Heart left ventricle (tissue), 16 donors: ENCODE measurements at regions not wholly inside any gene's neighbourhood (a gene's known extent, or its start where the extent isn't known, plus 50 kb on each side); places are given as distances from the start of the nearest gene placed in this dataset.

ENCODE experiments used
- ATAC-seq, 4 donors: fragments of 200-7000 bp; cut with Tn5 transposase; one replicate each; pipeline ENCODE4 v1.9.1; 2020 to 2022; ENCODE audit warnings: moderate library complexity in 4 of 4, mild to moderate bottlenecking in 3 of 4, moderate number of reproducible peaks in 1 of 4
- DNase-seq, 5 donors: peaks; one replicate each; pipeline ENCODE4 v3.0.0-alpha.2; 2020
- H3K27ac ChIP-seq, 12 donors: fragments of 200-600 bp; sonication (generic) in 4 of 12; one replicate each; pipeline versions ENCODE4 v1.5.0 to v1.8.0; 2016 to 2022; ENCODE audit warnings: mild to moderate bottlenecking in 2 of 12
- H3K27me3 ChIP-seq, 9 donors: fragments of 200-600 bp; sonication (generic) in 2 of 9; one replicate each; pipeline versions ENCODE4 v1.5.1 to v1.8.0; 2016 to 2022; ENCODE audit warnings: mild to moderate bottlenecking in 3 of 9
- H3K36me3 ChIP-seq, 9 donors: fragments of 200-600 bp; sonication (generic) in 2 of 9; one replicate each; pipeline versions ENCODE4 v1.5.0 to v1.8.0; 2018 to 2022; ENCODE audit warnings: mild to moderate bottlenecking in 2 of 9
- H3K4me1 ChIP-seq, 12 donors: fragments of 200-600 bp; sonication (generic) in 4 of 12; one replicate each; pipeline versions ENCODE4 v1.5.0 to v1.8.0; 2016 to 2022; ENCODE audit warnings: mild to moderate bottlenecking in 3 of 12
- H3K4me3 ChIP-seq, 12 donors: fragments of 200-600 bp; sonication (generic) in 4 of 12; one replicate each; pipeline versions ENCODE4 v1.5.0 to v1.8.0; 2017 to 2022; ENCODE audit warnings: mild to moderate bottlenecking in 9 of 12, moderate library complexity in 4 of 12
- H3K9me3 ChIP-seq, 12 donors: fragments of 200-600 bp; sonication (generic) in 4 of 12; one replicate each; pipeline versions ENCODE4 v1.5.0 to v1.8.0; 2016 to 2022; ENCODE audit warnings: mild to moderate bottlenecking in 1 of 12
- POLR2A ChIP-seq, 2 donors: fragments of 450-650 bp; IDR thresholded peaks; one replicate each; pipeline ENCODE4 v1.6.1; 2017; ENCODE audit warnings: antibody characterized with exemption in 2 of 2, mild to moderate bottlenecking in 2 of 2, moderate library complexity in 2 of 2
- WGBS, 4 donors: extraction: QIAGEN DNeasy Blood & Tissue Kit in 2 of 4; methylation state at CpG; one replicate each; pipeline versions ENCODE4 v1.1.5 to v1.1.7; 2013 to 2018; 5-methylcytosine and 5-hydroxymethylcytosine counted together
- intact Hi-C, 10 donors: fragments of 100-400 bp; cut with DNase I; formaldehyde crosslinking; loops; one replicate each; pipeline versions ENCODE4 v1.11.1 to v1.14.2; 2022
- TF ChIP-seq, protein P1 (sequence below), 12 donors: fragments of 200-600 bp; sonication (generic) in 4 of 12; IDR thresholded peaks; one replicate each; pipeline versions ENCODE4 v1.5.0 to v1.8.0; 2018 to 2022; ENCODE audit warnings: antibody characterized with exemption in 12 of 12, mild to moderate bottlenecking in 5 of 12
- donor health status: ischemic (EF 13 %, LVEDD 7.1; RV severe dilation, severe dysfunction).
- donor health status: healthy with polysubstance abuse.
- donor health status: DM: no; HTN: yes; CAD: no.
- donor health status: DM: no; HTN: no; CAD: no.
- donor health status: ischemic (EF 25% LVEDD 6.9; RV normal size, moderate dysfunction).
- donor health status: ischemic (EF 25% LVEDD 5.7; RV mildly dilated, moderate dysfunction).
- donor health status: healthy.
- donor health status: DM: yes; HTN: yes; CAD: no.
- donor health status: ischemic (EF 35%, LVEDD 5.7; RV mildly dilated, moderate dysfunction).
- donor health status: nonischemic (EF 11% LVEDD 7.7; RV severe dilation, severe dysfunction).
- donor health status: DM: yes; HTN: yes; CAD: no.
- donor health status: PGD.
- donor health status: ischemic (EF 29% LVEDD 5.4; RV normal size, mild dysfunction).
- donor health status: nonischemic (EF 23%, LVEDD 6.1; RV moderate dilation, normal function).

DNA sequence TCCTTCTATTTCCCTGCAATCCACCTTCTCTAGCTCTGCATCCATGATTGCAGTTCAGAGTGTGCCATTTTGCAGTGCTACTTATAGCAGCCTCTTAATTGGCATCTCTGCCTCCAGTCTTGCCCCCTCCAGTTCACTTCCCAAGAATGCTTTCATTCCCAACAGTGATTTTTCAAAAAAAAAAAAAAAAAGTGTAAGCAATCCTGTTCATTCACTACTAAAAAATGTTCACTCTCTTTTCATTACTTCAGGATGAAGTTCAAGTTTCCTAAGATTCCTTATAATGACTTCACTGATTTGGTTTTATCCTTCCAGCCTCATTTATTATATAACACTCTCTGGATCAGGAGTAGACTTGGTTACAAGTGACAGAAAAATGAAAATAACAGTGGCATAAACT, 124.7 kb upstream of the LNX1 start:
- intact Hi-C loops = loop anchor here in 1 of 10 donors (10.0 kb wide), 1 partner anchor 139 kb away; no protein-coding TSS in a partner anchor
- Histone ChIP-seq H3K4me3 (no peak overlapping the region), H3K4me1 (peaks cover 0 to 25% (median 0%) of the 10 kb centered on the region in 12 donors), H3K27me3 (no peaks in the 10 kb centered on the region), H3K9me3 (no peaks in the 10 kb centered on the region), H3K27ac (peak overlapping the region in 4 of 12 donors; percentile 1 to 48 (median 16)), H3K36me3 (no peaks in the 10 kb centered on the region)
- TF ChIP-seq, protein P1, sequence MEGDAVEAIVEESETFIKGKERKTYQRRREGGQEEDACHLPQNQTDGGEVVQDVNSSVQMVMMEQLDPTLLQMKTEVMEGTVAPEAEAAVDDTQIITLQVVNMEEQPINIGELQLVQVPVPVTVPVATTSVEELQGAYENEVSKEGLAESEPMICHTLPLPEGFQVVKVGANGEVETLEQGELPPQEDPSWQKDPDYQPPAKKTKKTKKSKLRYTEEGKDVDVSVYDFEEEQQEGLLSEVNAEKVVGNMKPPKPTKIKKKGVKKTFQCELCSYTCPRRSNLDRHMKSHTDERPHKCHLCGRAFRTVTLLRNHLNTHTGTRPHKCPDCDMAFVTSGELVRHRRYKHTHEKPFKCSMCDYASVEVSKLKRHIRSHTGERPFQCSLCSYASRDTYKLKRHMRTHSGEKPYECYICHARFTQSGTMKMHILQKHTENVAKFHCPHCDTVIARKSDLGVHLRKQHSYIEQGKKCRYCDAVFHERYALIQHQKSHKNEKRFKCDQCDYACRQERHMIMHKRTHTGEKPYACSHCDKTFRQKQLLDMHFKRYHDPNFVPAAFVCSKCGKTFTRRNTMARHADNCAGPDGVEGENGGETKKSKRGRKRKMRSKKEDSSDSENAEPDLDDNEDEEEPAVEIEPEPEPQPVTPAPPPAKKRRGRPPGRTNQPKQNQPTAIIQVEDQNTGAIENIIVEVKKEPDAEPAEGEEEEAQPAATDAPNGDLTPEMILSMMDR (IDR thresholded peaks at IDR 0.05) = no peak
- TF ChIP-seq POLR2A (IDR thresholded peaks at IDR 0.05) = no peak
- ATAC-seq (peak in 1 of 4 donors; percentile 5), DNase-seq (no peak)

DNA sequence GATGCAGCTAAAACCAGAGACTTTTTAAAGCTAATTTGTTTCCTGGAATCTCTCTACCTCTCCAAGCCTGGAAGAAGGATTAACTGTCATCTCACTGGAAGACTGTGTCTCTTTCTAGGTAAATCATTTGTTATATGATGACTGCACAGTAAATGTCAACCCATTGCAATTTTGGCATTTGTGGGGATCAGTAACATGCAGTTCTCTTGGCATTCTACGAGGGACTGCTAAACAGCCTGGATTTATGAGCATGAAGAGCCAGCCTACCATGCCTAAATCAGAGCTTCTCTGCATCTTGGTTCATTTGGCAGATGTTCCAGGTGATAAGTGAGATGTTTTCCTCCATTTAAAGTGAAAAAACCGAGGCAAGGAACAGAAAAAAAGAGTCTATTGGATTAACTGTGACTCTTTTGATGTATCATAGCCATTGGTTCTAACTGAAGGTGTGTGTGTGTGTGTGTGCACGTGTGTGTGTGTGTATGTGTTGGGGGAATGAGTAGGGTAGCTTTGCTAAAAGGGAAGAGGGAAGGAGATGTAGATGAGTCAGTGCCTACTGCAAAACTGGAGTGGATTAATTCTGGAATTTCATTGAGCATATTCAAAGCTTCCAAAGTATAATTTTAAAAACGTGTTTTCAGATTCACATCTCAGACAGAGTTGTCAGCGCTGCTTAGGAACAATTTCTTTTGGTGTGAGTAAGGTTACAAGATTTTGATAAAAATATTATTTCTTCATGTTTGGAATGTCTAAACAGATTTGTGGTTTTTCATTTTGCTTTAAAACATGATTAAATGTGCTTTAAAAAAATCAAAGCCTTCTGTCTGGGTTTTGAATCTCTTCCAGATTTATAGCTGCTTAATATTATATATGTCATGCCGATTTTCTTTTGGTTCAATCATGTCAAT, 123.2 kb upstream of the LNX1 start:
- no peaks in the 10 kb centered on the region for H3K27me3 ChIP-seq
- no peak overlapping the region for H3K4me3 ChIP-seq
- H3K27ac ChIP-seq = peak overlapping the region in 1 of 12 donors; percentile 13
- intact Hi-C loops = loop anchor here in 1 of 10 donors (10.0 kb wide), 1 partner anchor 140 kb away; no protein-coding TSS in a partner anchor
- ATAC-seq = no peak
- TF ChIP-seq POLR2A (IDR thresholded peaks at IDR 0.05) = no peak
- peaks cover 0 to 25% (median 0%) of the 10 kb centered on the region in 12 donors for H3K4me1 ChIP-seq
- no peaks in the 10 kb centered on the region for H3K36me3 ChIP-seq
- no peaks in the 10 kb centered on the region for H3K9me3 ChIP-seq
- 85 to 90% (median 86%) methylated on average over 6 of the region's 6 CpGs for WGBS, 4 donors
- no peak for DNase-seq

DNA sequence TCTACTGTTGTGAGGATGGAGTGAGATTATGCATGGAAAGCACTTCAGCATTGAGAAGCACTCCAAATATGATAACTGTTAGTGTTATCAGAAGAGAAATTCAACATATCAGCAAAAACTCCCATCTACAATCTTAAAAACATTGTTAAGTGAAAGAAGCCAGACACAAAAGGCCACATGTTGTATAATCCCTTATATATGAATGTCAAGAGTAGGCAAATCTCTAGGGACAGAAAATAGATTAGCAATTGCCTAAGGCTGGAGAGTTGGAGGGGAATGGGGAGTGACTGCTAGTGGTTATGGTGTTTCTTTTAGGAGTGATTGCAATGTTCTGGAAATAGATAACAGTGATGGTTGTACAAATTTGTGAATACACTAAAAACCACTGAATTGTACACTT, 122.5 kb upstream of the LNX1 start:
- DNase-seq = no peak
- H3K4me1 ChIP-seq = peaks cover 0 to 25% (median 0%) of the 10 kb centered on the region in 12 donors
- H3K36me3 ChIP-seq = no peaks in the 10 kb centered on the region
- TF ChIP-seq, protein P1 (IDR thresholded peaks at IDR 0.05) = no peak
- H3K27me3 ChIP-seq = no peaks in the 10 kb centered on the region
- H3K27ac ChIP-seq = no peak overlapping the region
- ATAC-seq = no peak
- intact Hi-C loops = loop anchor here in 1 of 10 donors (10.0 kb wide), 1 partner anchor 141 kb away; no protein-coding TSS in a partner anchor
- no peak overlapping the region for H3K4me3 ChIP-seq
- H3K9me3 ChIP-seq = no peaks in the 10 kb centered on the region

DNA sequence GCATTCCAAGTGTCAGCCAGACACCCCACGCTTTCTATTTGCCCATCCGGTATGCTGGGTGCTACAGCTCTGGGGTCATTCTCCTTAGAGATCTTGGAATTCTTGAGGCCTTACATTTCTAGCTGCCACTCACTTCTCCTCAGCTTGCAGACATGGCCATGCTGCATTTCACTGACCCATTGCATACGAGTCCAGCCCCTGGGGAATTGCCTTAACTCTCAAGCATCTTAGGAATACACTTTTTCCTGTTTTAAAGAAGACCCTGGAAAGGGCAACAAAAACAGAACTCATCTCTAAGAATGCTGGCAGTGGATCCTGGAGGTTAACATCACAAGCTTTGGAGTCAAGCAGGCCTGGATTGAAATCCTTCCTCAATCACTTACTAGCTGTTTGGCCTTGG, 122.0 kb upstream of the LNX1 start:
- Histone ChIP-seq H3K27ac (no peak overlapping the region), H3K9me3 (no peaks in the 10 kb centered on the region)
- intact Hi-C loops = loop anchor here in 1 of 10 donors (10.0 kb wide), 1 partner anchor 142 kb away; no protein-coding TSS in a partner anchor

More for the DNA sequence above, 122.0 kb upstream of the LNX1 start:
- Histone ChIP-seq H3K4me1 (peaks cover 0 to 25% (median 0%) of the 10 kb centered on the region in 12 donors), H3K36me3 (no peaks in the 10 kb centered on the region), H3K4me3 (no peak overlapping the region), H3K27me3 (no peaks in the 10 kb centered on the region)
- 65 to 97% (median 92%) methylated on average over 3 of the region's 3 CpGs for WGBS, 4 donors
- no peak for DNase-seq
- no peak for TF ChIP-seq POLR2A (IDR thresholded peaks at IDR 0.05)
- TF ChIP-seq, protein P1 (IDR thresholded peaks at IDR 0.05) = no peak
- no peak for ATAC-seq
